DMS79 treated with DMSO at 0.1 percent for 48 hours (cell line): ENCODE measurements at regions not wholly inside any gene's neighbourhood (a gene's known extent, or its start where the extent isn't known, plus 50 kb on each side); places are given as distances from the start of the nearest gene placed in this dataset.
"Not testable (repeated sequence)": the region's sequence is repeated elsewhere in the genome, so short reads cannot be mapped to it uniquely, and the experiment has no call there.

Experiments
- DNase-seq: peaks from one replicate; lab custom pipeline; 2025; lab: John Stamatoyannopoulos, UW

DNA sequence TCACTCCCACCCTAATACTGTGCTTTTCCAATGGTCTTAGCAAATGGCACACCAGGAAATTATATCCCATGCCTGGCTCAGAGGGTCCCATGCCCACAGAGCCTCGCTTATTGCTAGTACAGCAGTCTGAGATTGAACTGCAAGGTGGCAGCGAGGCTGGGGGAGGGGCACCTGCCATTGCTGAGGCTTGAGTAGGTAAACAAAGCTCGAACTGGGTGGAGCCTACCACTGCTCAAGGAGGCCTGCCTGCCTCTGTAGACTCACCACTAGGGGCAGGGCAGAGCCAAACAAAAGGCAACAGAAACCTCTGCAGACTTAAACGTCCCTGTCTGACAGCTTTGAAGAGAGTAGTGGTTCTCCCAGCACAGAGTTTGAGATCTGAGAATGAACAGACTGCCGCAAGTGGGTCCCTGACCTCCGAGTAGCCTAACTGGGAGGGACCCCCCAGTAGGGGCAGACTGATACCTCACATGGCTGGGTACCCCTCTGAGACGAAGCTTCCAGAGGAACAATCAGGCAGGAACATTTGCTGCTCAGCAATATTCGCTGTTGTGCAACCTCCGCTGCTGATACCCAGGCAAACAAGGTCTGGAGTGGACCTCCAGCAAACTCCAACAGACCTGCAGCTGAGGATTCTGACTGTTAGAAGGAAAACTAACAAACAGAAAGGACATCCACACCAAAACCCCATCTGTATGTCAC, 150.7 kb upstream of the FOXA2 start:
- DNase-seq: not testable (repeated sequence)

- DNase-seq: no peak
These were observed 156.5 kb upstream of the FOXA2 start for GRCh38 chr20:22740829-22741228.

- no peak for DNase-seq
These were observed 160.2 kb upstream of the FOXA2 start for GRCh38 chr20:22744341-22745193.

GRCh38 chr20:22745194-22745500, 160.8 kb upstream of the FOXA2 start:
- DNase-seq: no peak

DNA sequence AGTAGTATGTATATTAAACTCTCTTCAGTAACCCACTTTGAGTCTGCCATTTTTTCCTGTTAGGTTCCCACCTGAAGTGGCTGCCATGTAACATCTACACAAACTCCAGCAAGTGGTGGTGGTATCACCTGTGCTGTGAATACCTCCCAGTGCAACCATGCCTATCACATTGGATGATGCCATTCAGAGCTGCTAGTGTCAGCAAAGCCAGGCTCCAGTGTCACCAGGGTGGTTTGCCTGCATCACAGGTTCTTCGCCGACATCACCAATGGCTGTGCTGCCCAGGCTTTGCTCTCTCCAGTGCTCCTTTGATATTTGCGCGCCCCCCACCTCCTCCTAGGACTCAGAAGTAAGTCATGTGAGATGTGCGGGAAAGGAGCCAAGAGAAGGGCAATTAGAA, 162.6 kb upstream of the FOXA2 start:
- no peak for DNase-seq

GRCh38 chr20:22752324-22752723, 168.0 kb upstream of the FOXA2 start:
- DNase-seq: no peak

DNA sequence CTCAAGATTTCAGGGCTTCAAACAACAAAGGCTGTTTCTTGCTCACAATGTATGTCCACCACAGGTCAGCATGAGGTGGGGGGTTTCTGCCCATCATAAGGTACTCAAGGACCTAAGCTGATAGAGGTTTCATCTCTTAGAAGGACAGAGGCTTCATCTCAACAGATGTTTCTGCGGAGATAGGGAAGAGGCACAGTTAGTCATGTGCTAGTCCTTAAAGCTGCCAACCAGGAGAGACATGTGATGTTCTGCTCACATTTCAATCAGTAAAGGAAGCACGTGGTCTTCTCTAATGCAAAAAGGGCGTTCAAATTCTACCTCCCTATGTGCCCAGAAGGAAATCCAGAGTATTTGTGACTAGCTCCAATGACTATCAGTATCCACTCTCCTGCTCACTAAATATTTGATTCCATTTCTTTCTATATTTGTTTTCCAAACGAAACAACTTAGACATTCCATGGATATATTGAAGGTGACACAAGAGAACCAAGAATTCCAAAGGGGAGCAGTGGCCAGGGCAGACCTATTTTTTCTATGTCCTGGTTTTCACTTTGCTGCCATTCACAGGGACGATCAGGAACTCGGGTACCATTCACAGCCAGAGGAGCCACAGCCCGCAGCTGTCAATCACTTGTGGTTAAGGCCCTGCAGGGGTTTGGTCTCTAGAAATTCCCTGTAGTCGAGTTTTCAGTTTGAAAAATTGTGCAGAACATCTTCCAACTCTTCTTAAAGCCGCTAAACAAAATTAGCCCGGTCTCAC, 173.2 kb upstream of the FOXA2 start:
- no peak for DNase-seq

- no peak for DNase-seq
These were observed 174.4 kb upstream of the FOXA2 start for GRCh38 chr20:22758815-22759214.

DNA sequence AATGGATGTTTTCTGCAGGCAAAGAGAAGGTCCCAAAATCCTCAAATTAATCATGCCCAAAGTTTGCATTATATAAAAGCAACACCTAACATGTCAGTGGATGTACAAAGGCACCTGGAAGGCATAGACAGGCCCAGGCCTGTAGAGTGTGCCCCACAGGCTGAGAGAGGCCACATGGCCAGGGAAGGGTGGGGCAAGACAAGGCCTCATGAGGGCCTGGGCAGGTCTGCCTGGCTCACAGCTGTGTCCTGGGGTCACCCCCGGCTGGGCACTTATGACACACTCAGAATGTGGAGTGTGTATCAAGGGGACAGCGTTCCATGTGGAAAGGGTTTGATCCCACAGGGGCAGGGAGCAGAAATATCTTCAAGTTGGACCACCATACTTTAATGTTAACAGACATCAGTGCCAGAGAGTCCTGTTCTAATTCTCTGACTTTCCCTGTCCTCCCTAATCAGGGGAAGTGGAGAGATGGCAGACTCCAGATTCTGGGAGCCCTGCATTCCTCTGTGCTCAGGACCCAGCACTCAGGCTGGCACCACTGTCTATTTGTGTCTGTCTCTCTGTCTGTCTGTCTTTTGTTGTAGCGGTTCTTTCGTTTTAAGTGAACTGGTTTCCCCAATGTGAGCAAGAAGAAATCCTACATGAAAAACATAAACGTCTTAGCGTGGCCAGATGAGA, 178.3 kb upstream of the FOXA2 start:
- DNase-seq: no peak

GRCh38 chr20:22763257-22763906, 179.0 kb upstream of the FOXA2 start:
- DNase-seq: no peak

DNA sequence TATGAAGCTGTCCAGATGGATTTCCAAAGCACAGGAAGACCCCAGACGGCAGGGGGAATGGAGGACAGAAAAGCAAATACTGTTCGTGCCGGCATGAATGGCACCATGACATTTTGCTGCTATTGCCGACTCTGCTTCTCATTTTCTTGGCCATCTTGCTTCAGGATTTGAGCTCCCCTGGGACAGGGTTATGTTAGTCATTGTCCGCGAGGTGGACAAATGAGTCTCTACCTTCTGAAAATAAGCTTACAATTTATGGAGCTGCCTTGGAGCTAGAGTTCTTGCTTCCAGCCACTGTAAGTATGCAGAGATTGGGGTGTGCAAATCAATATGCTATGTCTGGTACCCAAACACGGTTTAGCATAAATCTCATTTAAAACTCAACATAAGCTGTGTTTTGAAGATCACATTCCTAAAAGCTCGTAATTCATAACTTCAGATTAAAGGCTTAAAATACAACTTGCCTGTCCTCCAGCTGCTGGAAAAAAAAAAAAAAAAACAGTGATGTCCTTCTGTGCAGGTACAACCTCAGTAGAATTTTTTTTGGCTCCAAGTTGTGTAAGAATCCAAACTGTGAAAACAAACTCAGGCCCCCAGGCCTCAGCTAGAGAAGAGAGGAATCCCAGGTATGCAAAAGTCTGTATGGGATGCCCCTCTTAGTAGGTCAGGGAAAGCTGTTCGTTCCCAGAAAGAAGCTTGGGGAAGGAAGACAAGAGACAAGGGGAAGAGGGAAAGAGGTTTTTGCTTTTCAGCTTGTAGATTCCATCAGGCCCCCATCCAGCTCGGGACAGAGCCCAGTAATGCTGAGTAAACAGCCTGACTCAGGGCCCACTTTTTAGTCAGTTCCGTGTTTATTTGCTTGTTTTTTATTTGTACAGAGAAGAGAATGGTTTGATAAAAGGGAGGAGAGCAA, 184.2 kb upstream of the FOXA2 start:
- DNase-seq: no peak

DNA sequence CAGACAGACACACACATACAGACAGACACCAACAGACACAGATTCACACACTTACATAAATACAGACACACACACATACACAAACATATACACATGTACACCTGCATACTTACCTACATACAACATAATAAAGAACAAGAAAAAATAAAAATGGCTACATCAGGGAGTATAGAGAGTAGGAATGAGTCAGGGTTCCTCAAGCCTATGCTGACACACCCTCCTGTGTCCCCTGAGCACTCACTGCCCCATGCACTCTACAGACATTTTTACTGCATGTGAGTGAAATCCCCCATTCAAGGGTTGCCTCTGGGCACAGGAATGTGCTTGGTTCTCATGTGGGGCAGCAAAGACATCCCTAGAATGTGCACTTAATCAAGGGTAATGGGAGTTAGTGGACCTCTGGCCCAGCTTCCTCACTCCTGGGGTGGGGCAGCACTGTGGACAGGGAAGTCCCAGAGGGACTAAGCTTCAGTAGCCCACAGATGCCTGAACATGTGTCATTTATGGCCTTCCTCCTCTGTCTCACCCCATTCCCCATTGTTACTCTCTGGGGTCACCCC, 185.9 kb upstream of the FOXA2 start:
- no peak for DNase-seq

DNA sequence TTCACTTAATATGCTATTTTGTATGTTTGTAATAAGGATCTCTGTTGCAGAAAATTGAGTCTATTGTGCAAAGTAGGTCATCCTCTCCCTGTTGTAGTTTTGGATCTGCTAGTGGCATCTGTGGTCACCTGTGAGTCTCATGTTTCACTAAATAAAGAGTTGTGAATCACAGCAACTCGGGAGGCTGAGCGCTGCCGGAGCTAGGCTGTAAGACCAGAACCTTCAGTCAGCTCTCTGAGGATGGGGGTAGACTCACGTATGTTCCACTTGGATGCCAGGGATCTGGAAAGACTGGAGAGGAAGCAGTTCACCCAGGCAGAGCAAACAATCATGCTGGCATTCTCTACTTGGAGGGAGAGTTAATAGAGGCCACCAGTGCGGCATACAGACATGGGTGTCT, 187.3 kb upstream of the FOXA2 start:
- DNase-seq: no peak

- DNase-seq: no peak
These were observed 189.0 kb upstream of the FOXA2 start for GRCh38 chr20:22773344-22773743.

DNA sequence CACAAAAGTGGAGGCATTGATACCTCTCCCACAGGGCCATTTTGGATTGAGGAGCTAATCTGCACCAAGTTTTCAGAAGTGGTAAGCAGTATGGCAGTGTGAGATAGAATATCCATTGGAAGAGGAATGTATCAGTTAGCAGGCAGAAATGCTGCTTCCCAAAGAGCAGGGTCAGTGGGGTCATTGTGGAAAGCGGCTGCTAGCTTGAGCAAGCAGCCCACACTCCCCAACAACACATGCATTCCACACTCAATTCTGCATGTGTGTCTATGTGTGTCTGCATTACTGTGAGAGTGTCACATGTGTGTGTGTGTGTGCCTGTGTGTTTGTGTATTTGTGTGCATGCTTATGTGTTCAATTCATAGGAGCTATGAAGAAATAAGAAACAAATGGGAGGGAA, 190.9 kb upstream of the FOXA2 start:
- no peak for DNase-seq

DNA sequence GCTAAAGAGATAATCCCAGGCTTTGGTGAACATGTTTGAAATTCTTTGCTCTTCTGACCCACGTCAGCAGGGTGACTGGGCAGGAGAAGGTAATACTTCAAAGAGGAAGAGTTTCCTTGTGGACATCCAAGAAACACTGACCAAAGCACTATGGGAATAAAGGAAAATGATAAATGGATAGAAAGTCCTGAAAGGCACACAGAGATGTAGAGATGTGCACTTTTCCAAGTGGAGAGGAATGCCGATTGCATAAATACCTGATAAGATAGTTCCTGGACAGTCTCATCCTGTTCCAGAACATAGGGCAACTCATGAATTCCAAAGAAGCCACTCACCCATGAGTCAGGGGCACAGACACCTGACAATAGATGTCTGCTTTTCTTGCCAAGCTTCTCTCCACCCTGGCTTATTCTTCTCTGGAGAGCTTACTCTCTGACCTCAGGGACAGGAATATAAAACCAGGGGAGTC, 191.3 kb upstream of the FOXA2 start:
- DNase-seq: no peak

GRCh38 chr20:22776369-22776768, 192.0 kb upstream of the FOXA2 start:
- no peak for DNase-seq

DNA sequence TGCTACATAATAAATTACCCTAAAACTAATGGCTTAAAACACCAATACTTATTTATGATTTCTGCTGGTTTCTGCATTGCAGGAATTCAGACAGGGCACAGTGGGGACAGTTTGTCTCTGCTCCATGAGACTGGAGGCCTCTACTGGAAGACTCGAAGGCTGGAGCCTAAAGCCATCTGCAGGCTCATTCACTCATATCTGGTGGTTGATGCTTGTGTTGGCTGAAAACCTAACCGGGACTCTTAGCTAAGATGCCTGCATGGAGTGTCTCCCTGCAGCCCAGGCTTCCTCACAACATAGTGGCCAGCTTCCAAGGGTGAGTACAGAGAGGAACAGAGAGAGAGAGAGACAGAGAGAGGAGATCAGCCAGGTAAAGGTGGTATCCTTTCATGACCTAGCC, 195.5 kb upstream of the FOXA2 start:
- DNase-seq: no peak

GRCh38 chr20:22781869-22782268, 197.5 kb upstream of the FOXA2 start:
- DNase-seq: no peak

DNA sequence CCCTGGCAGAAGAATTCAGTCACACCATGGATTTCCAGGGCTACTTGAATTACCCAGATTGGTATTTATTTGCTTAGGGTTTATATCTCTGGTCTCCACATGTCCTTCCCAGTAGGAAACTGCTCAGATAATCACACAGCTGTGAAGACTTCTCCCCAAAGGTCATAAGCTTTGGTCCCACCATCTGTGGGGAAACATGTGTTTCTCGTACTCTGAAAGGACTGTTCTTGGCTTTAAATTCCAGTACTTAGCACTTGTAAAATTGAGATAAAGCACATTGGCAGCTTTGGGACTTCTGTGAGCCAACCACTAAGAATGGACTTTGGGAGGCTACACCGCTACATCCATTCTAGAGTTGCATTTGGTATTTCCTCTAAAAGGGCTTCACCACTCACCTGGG, 205.3 kb upstream of the FOXA2 start:
- DNase-seq: no peak
